RPMI8226 (cell line): ENCODE measurements at regions not wholly inside any gene's neighbourhood (a gene's known extent, or its start where the extent isn't known, plus 50 kb on each side); places are given as distances from the start of the nearest gene placed in this dataset.

Source experiments
- DNase-seq: peaks from one replicate; pipeline ENCODE4 v3.0.0-alpha.2; 2015

- no peak for DNase-seq
These were observed 647.2 kb upstream of the CXADR start for GRCh38 chr21:16865632-16866031.

- DNase-seq: no peak
These were observed 646.0 kb upstream of the CXADR start for GRCh38 chr21:16866851-16867250.

- DNase-seq: no peak
These were observed 642.7 kb upstream of the CXADR start for GRCh38 chr21:16870103-16870502.

GRCh38 chr21:16872616-16873015 lies 640.2 kb upstream of the CXADR start:
- no peak for DNase-seq

GRCh38 chr21:16873176-16873575 lies 639.7 kb upstream of the CXADR start:
- DNase-seq: no peak

- no peak for DNase-seq
These were observed 639.2 kb upstream of the CXADR start for GRCh38 chr21:16873596-16873995.

- peak; percentile 4 for DNase-seq
These were observed 633.4 kb upstream of the CXADR start for GRCh38 chr21:16879479-16879878.

- DNase-seq: no peak
These were observed 621.0 kb upstream of the CXADR start for GRCh38 chr21:16891821-16892220.

- DNase-seq: no peak
These were observed 612.2 kb upstream of the CXADR start for GRCh38 chr21:16900685-16901084.

- DNase-seq: no peak
These were observed 604.8 kb upstream of the CXADR start for GRCh38 chr21:16908077-16908476.

GRCh38 chr21:16910435-16911165 lies 602.2 kb upstream of the CXADR start:
- DNase-seq: no peak

- DNase-seq: no peak
These were observed 601.7 kb upstream of the CXADR start for GRCh38 chr21:16911166-16911607.

- DNase-seq: no peak
These were observed 600.8 kb upstream of the CXADR start for GRCh38 chr21:16912075-16912474.

- no peak for DNase-seq
These were observed 599.8 kb upstream of the CXADR start for GRCh38 chr21:16913010-16913409.

GRCh38 chr21:16928439-16928838 lies 584.4 kb upstream of the CXADR start:
- no peak for DNase-seq

GRCh38 chr21:16932314-16932713 lies 580.5 kb upstream of the CXADR start:
- DNase-seq: no peak

GRCh38 chr21:16942703-16943102 lies 570.1 kb upstream of the CXADR start:
- DNase-seq: no peak

- no peak for DNase-seq
These were observed 569.6 kb upstream of the CXADR start for GRCh38 chr21:16943231-16943630.

- peak; percentile 4 for DNase-seq
These were observed 567.3 kb upstream of the CXADR start for GRCh38 chr21:16945580-16945979.

GRCh38 chr21:16956824-16957223 lies 556.0 kb upstream of the CXADR start:
- no peak for DNase-seq

GRCh38 chr21:16965424-16965823 lies 547.4 kb upstream of the CXADR start:
- no peak for DNase-seq

GRCh38 chr21:16968436-16968835 lies 544.4 kb upstream of the CXADR start:
- DNase-seq: no peak

- DNase-seq: no peak
These were observed 543.2 kb upstream of the CXADR start for GRCh38 chr21:16969636-16970035.

GRCh38 chr21:16974060-16974459 lies 538.8 kb upstream of the CXADR start:
- no peak for DNase-seq

- no peak for DNase-seq
These were observed 536.6 kb upstream of the CXADR start for GRCh38 chr21:16976193-16976592.
